Gastrocnemius medialis (tissue), 4 donors: ENCODE measurements at regions not wholly inside any gene's neighbourhood (a gene's known extent, or its start where the extent isn't known, plus 50 kb on each side); places are given as distances from the start of the nearest gene placed in this dataset.

Source experiments
- ATAC-seq, 2 donors: fragments of 150-250 bp; one replicate each; pipeline ENCODE4 v1.9.1; 2016
- DNase-seq, 2 donors: peaks; one replicate each; pipeline ENCODE4 v3.0.0-alpha.2; 2019
- H3K27ac ChIP-seq, 4 donors: fragments of 200-600 bp; sonication (generic); 1 replicate in 1 of 4; 2 replicates in 3 of 4; pipeline ENCODE4 v1.5.1; 2016 to 2018; ENCODE audit warnings: mild to moderate bottlenecking in 2 of 4, moderate library complexity in 1 of 4
- H3K27me3 ChIP-seq, 3 donors: fragments of 200-600 bp; sonication (generic) in 2 of 3; 1 replicate in 1 of 3; 2 replicates in 2 of 3; pipeline versions ENCODE4 v1.5.1 to v1.6.0; 2016 to 2019; ENCODE audit warnings: mild to moderate bottlenecking in 1 of 3, moderate library complexity in 1 of 3
- H3K36me3 ChIP-seq, 2 donors: fragments of 200-600 bp; sonication (generic) in 1 of 2; one replicate each; pipeline ENCODE4 v1.5.1; 2017 to 2018
- H3K4me1 ChIP-seq, 2 donors: fragments of 200-600 bp; sonication (generic) in 1 of 2; one replicate each; pipeline ENCODE4 v1.5.1; 2016 to 2017; ENCODE audit warnings: mild to moderate bottlenecking in 2 of 2
- H3K4me3 ChIP-seq, 4 donors: fragments of 200-600 bp; sonication (generic) in 3 of 4; 1 replicate in 1 of 4; 2 replicates in 3 of 4; pipeline ENCODE4 v1.5.1; 2016 to 2019; ENCODE audit warnings: mild to moderate bottlenecking in 2 of 4
- H3K9me3 ChIP-seq, 3 donors: fragments of 200-600 bp; sonication (generic) in 2 of 3; 1 replicate in 1 of 3; 2 replicates in 2 of 3; pipeline ENCODE4 v1.5.1; 2016 to 2019
- CTCF ChIP-seq, 5 experiments: fragments of 450-650 bp in 3 of 5; fragments of 200-600 bp in 2 of 5; sonication (generic) in 2 of 5; IDR thresholded peaks in 4 of 5; conservative IDR thresholded peaks in 1 of 5; 1 replicate in 4 of 5; 2 replicates in 1 of 5; pipeline ENCODE4 v1.5.1; 2016 to 2019; ENCODE audit warnings: antibody characterized with exemption in 5 of 5, mild to moderate bottlenecking in 3 of 5, moderate library complexity in 3 of 5
- POLR2A ChIP-seq, 2 donors: fragments of 450-650 bp; IDR thresholded peaks; one replicate each; pipeline ENCODE4 v1.6.1; 2017; ENCODE audit warnings: antibody characterized with exemption in 2 of 2, mild to moderate bottlenecking in 2 of 2, moderate library complexity in 2 of 2
- in situ Hi-C, 4 donors: fragments of 200-750 bp; cut with MboI; loops; one replicate each; pipeline versions ENCODE4 v1.15.0 to v1.8.0; 2017; ENCODE audit warnings: low sequenced_read_pairs in 4 of 4
- intact Hi-C: fragments of 100-400 bp; cut with DNase I; formaldehyde crosslinking; loops from one replicate; pipeline ENCODE4 v1.15.1; 2023; ENCODE audit warnings: low total_unique reads

- H3K9me3 ChIP-seq = peaks cover 0 to 6% (median 0%) of the 10 kb centered on the region in 3 donors
- intact Hi-C loops (no loop called here), in situ Hi-C loops (no loop called here)
- no peak overlapping the region for H3K4me3 ChIP-seq
- H3K36me3 ChIP-seq = no peaks in the 10 kb centered on the region
- H3K27me3 ChIP-seq = no peaks in the 10 kb centered on the region
- TF ChIP-seq POLR2A (IDR thresholded peaks at IDR 0.05) (no peak), CTCF (IDR thresholded peaks at IDR 0.05 in 4 of 5, conservative IDR thresholded peaks at IDR 0.05 in 1 of 5) (no peak)
- ATAC-seq (no peak), DNase-seq (no peak)
- H3K4me1 ChIP-seq = no peaks in the 10 kb centered on the region
- no peak overlapping the region for H3K27ac ChIP-seq
These were observed 64.0 kb upstream of the STK39 start for GRCh38 chr2:168311261-168311910.

GRCh38 chr2:168312036-168312822 lies 64.8 kb upstream of the STK39 start:
- in situ Hi-C loops = no loop called here
- Histone ChIP-seq H3K27ac (no peak overlapping the region), H3K9me3 (peaks cover 0 to 4% (median 0%) of the 10 kb centered on the region in 3 donors), H3K4me1 (no peaks in the 10 kb centered on the region), H3K4me3 (no peak overlapping the region), H3K27me3 (no peaks in the 10 kb centered on the region), H3K36me3 (no peaks in the 10 kb centered on the region)
- intact Hi-C loops = no loop called here
- no peak for DNase-seq
- ATAC-seq = no peak
- TF ChIP-seq POLR2A (IDR thresholded peaks at IDR 0.05) (no peak), CTCF (IDR thresholded peaks at IDR 0.05 in 4 of 5, conservative IDR thresholded peaks at IDR 0.05 in 1 of 5) (no peak)

GRCh38 chr2:168314236-168314635 lies 66.8 kb upstream of the STK39 start:
- no peak overlapping the region for H3K27ac ChIP-seq
- no peaks in the 10 kb centered on the region for H3K36me3 ChIP-seq
- H3K4me1 ChIP-seq = no peaks in the 10 kb centered on the region
- H3K27me3 ChIP-seq = no peaks in the 10 kb centered on the region
- no peak for ATAC-seq
- no peak overlapping the region for H3K4me3 ChIP-seq
- in situ Hi-C loops (no loop called here), intact Hi-C loops (no loop called here)
- no peaks in the 10 kb centered on the region for H3K9me3 ChIP-seq
- DNase-seq = no peak
- no peak for TF ChIP-seq POLR2A (IDR thresholded peaks at IDR 0.05)
- no peak for TF ChIP-seq CTCF (IDR thresholded peaks at IDR 0.05 in 4 of 5, conservative IDR thresholded peaks at IDR 0.05 in 1 of 5)

GRCh38 chr2:168315331-168316072 lies 68.1 kb upstream of the STK39 start:
- no peaks in the 10 kb centered on the region for H3K9me3 ChIP-seq
- H3K27me3 ChIP-seq = no peaks in the 10 kb centered on the region
- intact Hi-C loops (no loop called here), in situ Hi-C loops (no loop called here)
- DNase-seq = no peak
- no peak overlapping the region for H3K27ac ChIP-seq
- H3K4me1 ChIP-seq = no peaks in the 10 kb centered on the region
- no peaks in the 10 kb centered on the region for H3K36me3 ChIP-seq
- no peak for ATAC-seq
- TF ChIP-seq POLR2A (IDR thresholded peaks at IDR 0.05) (no peak), CTCF (IDR thresholded peaks at IDR 0.05 in 4 of 5, conservative IDR thresholded peaks at IDR 0.05 in 1 of 5) (no peak)
- H3K4me3 ChIP-seq = no peak overlapping the region
